ENCODE measurements at regions not wholly inside any gene's neighbourhood (a gene's known extent, or its start where the extent isn't known, plus 50 kb on each side); places are given as distances from the start of the nearest gene placed in this dataset.

- Histone ChIP-seq H3K9me3 (replicated peaks; ENCODE audit: control insufficient read depth, insufficient read depth, low read length) (no peaks in the 10 kb centered on the region), H3K27me3 (ENCODE audit: control insufficient read depth in 2 of 2, insufficient read depth in 2 of 2, low read length in 2 of 2) (no peaks in the 10 kb centered on the region), H3K4me1 (ENCODE audit: control insufficient read depth, extremely low read depth, insufficient read depth, low read length) (peaks cover 4% of the 10 kb centered on the region), H2AFZ (ENCODE audit: low read depth, low read length) (no peak overlapping the region), H3K79me2 (ENCODE audit: control insufficient read depth, insufficient read depth, low read length) (peaks cover 10% of the 10 kb centered on the region), H3K4me3 (replicated peaks in 1 of 3; ENCODE audit: insufficient read depth in 1 of 3, low read depth in 1 of 3, low read length in 3 of 3) (no peak overlapping the region), H3K36me3 (ENCODE audit: control insufficient read depth in 2 of 2, extremely low read depth in 1 of 2, insufficient read depth in 2 of 2, low read length in 2 of 2) (peaks cover 3 to 7% of the 10 kb centered on the region in 2 experiments), H3K27ac (ENCODE audit: insufficient read depth, low read depth, low read length) (no peak overlapping the region), H4K20me1 (replicated peaks; ENCODE audit: control insufficient read depth, extremely low read depth, insufficient read depth, low read length) (no peaks in the 10 kb centered on the region), H3K9ac (replicated peaks; ENCODE audit: extremely low read depth, insufficient read depth, low read length) (no peak overlapping the region), H3K9me1 (replicated peaks; ENCODE audit: control insufficient read depth, extremely low read depth, insufficient read depth, low read length) (no peaks in the 10 kb centered on the region), H3K4me2 (ENCODE audit: insufficient read depth, low read length) (no peak overlapping the region)
- no peak for FAIRE-seq
- CTCF ChIA-PET = interaction anchor here (0.6 kb wide), 1 partner anchor 18 kb away, joined by 3 read pairs; no protein-coding TSS in a partner anchor
- no TSS peak for BruUV-seq (replicated peaks)
- no peak for DNase-seq (ENCODE audit: low read depth, low spot score)
- intact Hi-C loops (cut with micrococcal nuclease) (no loop called here), dilution Hi-C loops (cut with MboI; ENCODE audit: extremely low pct_ligation_motif_present, low sequenced_read_pairs) (no loop called here)
- POLR2A ChIA-PET = no interaction called here
- TF ChIP-seq MYC (IDR thresholded peaks at IDR 0.05; ENCODE audit: low read depth, low read length) (no peak), MAX (IDR thresholded peaks at IDR 0.05; ENCODE audit: insufficient read depth, insufficient read length) (no peak), EZH2 (IDR thresholded peaks at IDR 0.05; ENCODE audit: borderline replicate concordance, low read depth, low read length, severe bottlenecking) (no peak), JUN (IDR thresholded peaks at IDR 0.05; ENCODE audit: borderline replicate concordance, insufficient read depth, insufficient read length, low read depth) (no peak), CTCF (IDR thresholded peaks at IDR 0.05; ENCODE audit: extremely low read depth in 1 of 2, insufficient read depth in 1 of 2, low read depth in 1 of 2, low read length in 2 of 2) (no peak), POLR2A (IDR thresholded peaks at IDR 0.05; ENCODE audit: low read depth, low read length) (no peak), GATA2 (IDR thresholded peaks at IDR 0.05; ENCODE audit: insufficient read depth, insufficient read length, low read depth, low read length) (no peak), FOS (IDR thresholded peaks at IDR 0.05; ENCODE audit: borderline replicate concordance, insufficient read depth, low read length) (no peak), POLR2AphosphoS5 (IDR thresholded peaks at IDR 0.05; ENCODE audit: insufficient read depth, low read depth, low read length) (no peak)
Observed at GRCh38 chr17:64767269-64767997, 105.3 kb upstream of the SMURF2 start.

All from endothelial cell of umbilical vein (primary cell).